ENCODE measurements at regions not wholly inside any gene's neighbourhood (a gene's known extent, or its start where the extent isn't known, plus 50 kb on each side); places are given as distances from the start of the nearest gene placed in this dataset.

GRCh38 chr10:8240861-8241260 is 186.4 kb downstream of the GATA3 start:
- TF ChIP-seq POLR2A (IDR thresholded peaks at IDR 0.05; ENCODE audit: low read length): no peak
- no peak for TF ChIP-seq MAX (IDR thresholded peaks at IDR 0.05)
- TF ChIP-seq TFCP2L1 (CRISPR knock-in tag; IDR thresholded peaks at IDR 0.05): no peak
- TF ChIP-seq E2F6 (IDR thresholded peaks at IDR 0.05; ENCODE audit: borderline replicate concordance, low read depth): no peak
- no peak for TF ChIP-seq FOSL2 (IDR thresholded peaks at IDR 0.05)
- no peak for TF ChIP-seq FOSL2 (CRISPR knock-in tag; IDR thresholded peaks at IDR 0.05)
- TF ChIP-seq, protein P1, sequence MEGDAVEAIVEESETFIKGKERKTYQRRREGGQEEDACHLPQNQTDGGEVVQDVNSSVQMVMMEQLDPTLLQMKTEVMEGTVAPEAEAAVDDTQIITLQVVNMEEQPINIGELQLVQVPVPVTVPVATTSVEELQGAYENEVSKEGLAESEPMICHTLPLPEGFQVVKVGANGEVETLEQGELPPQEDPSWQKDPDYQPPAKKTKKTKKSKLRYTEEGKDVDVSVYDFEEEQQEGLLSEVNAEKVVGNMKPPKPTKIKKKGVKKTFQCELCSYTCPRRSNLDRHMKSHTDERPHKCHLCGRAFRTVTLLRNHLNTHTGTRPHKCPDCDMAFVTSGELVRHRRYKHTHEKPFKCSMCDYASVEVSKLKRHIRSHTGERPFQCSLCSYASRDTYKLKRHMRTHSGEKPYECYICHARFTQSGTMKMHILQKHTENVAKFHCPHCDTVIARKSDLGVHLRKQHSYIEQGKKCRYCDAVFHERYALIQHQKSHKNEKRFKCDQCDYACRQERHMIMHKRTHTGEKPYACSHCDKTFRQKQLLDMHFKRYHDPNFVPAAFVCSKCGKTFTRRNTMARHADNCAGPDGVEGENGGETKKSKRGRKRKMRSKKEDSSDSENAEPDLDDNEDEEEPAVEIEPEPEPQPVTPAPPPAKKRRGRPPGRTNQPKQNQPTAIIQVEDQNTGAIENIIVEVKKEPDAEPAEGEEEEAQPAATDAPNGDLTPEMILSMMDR (IDR thresholded peaks at IDR 0.05): no peak
